Gastroesophageal sphincter (tissue), 3 donors: ENCODE measurements at regions not wholly inside any gene's neighbourhood (a gene's known extent, or its start where the extent isn't known, plus 50 kb on each side); places are given as distances from the start of the nearest gene placed in this dataset.

ENCODE experiments used
- CTCF ChIP-seq, 4 experiments: fragments of 200-600 bp in 2 of 4; fragments of 450-650 bp in 2 of 4; sonication (generic) in 1 of 4; IDR thresholded peaks; one replicate each; pipeline ENCODE4 v1.5.1; 2017 to 2019; ENCODE audit warnings: antibody characterized with exemption in 4 of 4, mild to moderate bottlenecking in 2 of 4, moderate library complexity in 2 of 4
- EP300 ChIP-seq: sonication (generic); formaldehyde crosslinking; IDR thresholded peaks from one replicate; pipeline ENCODE4 v1.6.1; 2017; ENCODE audit warnings: antibody characterized with exemption, mild to moderate bottlenecking
- POLR2A ChIP-seq, 2 donors: fragments of 450-650 bp; IDR thresholded peaks; one replicate each; pipeline ENCODE4 v1.6.1; 2017; ENCODE audit warnings: antibody characterized with exemption in 2 of 2, mild to moderate bottlenecking in 2 of 2, moderate library complexity in 1 of 2
- POLR2AphosphoS5 ChIP-seq: sonication (generic); formaldehyde crosslinking; IDR thresholded peaks from one replicate; pipeline ENCODE4 v1.6.1; 2017; ENCODE audit warnings: antibody characterized with exemption

GRCh38 chr4:23323436-23323835 is 566.4 kb downstream of the PPARGC1A start:
- no peak for TF ChIP-seq POLR2A (IDR thresholded peaks at IDR 0.05)
- no peak for TF ChIP-seq CTCF (IDR thresholded peaks at IDR 0.05)
- TF ChIP-seq POLR2AphosphoS5 = no peak
- TF ChIP-seq EP300 = no peak
